K562 (cell line): ENCODE measurements at regions not wholly inside any gene's neighbourhood (a gene's known extent, or its start where the extent isn't known, plus 50 kb on each side); places are given as distances from the start of the nearest gene placed in this dataset.

Source experiments
- CBFA2T3 ChIP-seq: fragments of 450-650 bp; IDR thresholded peaks from 2 replicates; pipeline ENCODE4 v1.6.1; 2017
- NFIC ChIP-seq: fragments of 450-650 bp; IDR thresholded peaks from 2 replicates; pipeline ENCODE4 v1.6.1; 2017; ENCODE audit warnings: mild to moderate bottlenecking, inconsistent platforms
- SMARCE1 ChIP-seq: fragments of 450-650 bp; IDR thresholded peaks from 2 replicates; pipeline ENCODE4 v1.7.1; 2016; ENCODE audit warnings: mild to moderate bottlenecking
- TF ChIP-seq, protein P1 (sequence below), 2 experiments: fragments of 450-650 bp; formaldehyde crosslinking in 1 of 2; IDR thresholded peaks; 2 replicates each; pipeline versions ENCODE4 v1.4.0 to v1.6.1; 2014 to 2020; ENCODE audit warnings: mild to moderate bottlenecking in 2 of 2, borderline replicate concordance in 1 of 2, low read depth in 1 of 2

DNA sequence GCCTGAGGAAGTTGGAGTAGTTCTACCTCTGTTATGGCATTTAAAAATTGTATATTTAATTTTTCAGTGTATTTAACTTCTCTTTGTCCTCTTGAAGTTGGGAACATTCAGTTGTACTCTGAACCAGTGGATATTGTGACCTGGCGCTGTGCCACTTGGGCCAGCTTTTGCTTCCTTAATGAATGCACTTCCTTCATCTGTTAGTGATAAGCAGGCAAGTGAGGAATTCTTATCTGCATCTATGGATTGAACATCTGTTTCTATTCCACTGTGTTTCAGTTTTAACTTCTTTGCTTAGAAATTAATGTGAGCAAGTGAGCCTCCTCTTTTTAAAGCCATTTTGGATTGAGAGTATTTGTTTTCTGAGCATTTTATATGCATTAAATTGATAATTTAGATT, 128.3 kb downstream of the UCHL1 start (continued):
- TF ChIP-seq, protein P1, sequence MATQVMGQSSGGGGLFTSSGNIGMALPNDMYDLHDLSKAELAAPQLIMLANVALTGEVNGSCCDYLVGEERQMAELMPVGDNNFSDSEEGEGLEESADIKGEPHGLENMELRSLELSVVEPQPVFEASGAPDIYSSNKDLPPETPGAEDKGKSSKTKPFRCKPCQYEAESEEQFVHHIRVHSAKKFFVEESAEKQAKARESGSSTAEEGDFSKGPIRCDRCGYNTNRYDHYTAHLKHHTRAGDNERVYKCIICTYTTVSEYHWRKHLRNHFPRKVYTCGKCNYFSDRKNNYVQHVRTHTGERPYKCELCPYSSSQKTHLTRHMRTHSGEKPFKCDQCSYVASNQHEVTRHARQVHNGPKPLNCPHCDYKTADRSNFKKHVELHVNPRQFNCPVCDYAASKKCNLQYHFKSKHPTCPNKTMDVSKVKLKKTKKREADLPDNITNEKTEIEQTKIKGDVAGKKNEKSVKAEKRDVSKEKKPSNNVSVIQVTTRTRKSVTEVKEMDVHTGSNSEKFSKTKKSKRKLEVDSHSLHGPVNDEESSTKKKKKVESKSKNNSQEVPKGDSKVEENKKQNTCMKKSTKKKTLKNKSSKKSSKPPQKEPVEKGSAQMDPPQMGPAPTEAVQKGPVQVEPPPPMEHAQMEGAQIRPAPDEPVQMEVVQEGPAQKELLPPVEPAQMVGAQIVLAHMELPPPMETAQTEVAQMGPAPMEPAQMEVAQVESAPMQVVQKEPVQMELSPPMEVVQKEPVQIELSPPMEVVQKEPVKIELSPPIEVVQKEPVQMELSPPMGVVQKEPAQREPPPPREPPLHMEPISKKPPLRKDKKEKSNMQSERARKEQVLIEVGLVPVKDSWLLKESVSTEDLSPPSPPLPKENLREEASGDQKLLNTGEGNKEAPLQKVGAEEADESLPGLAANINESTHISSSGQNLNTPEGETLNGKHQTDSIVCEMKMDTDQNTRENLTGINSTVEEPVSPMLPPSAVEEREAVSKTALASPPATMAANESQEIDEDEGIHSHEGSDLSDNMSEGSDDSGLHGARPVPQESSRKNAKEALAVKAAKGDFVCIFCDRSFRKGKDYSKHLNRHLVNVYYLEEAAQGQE (IDR thresholded peaks at IDR 0.05; ENCODE audit: borderline replicate concordance) = no peak
- TF ChIP-seq, protein P1 (CRISPR knock-in tag; IDR thresholded peaks at IDR 0.05; ENCODE audit: low read depth) = no peak
- TF ChIP-seq SMARCE1 (peak; percentile 58; the same call in 1 of the 2 replicates), NFIC (peak; percentile 84), CBFA2T3 (peak; percentile 75)
- TF ChIP-seq, all 486 proteins: peak for 17
